Neural cell (in vitro differentiated cells): ENCODE measurements at regions not wholly inside any gene's neighbourhood (a gene's known extent, or its start where the extent isn't known, plus 50 kb on each side); places are given as distances from the start of the nearest gene placed in this dataset.

ENCODE experiments used
- H2AFZ ChIP-seq: fragments of 200-600, 300-800 bp; sonication (generic), shearing (Covaris generic); 2 replicates; pipeline ENCODE4 v1.6.0; 2014; ENCODE audit warnings: low read depth, mild to moderate bottlenecking, antibody characterized with exemption, low read length, moderate library complexity
- H3F3A ChIP-seq: fragments of 200-600 bp; shearing (Covaris generic); 2 replicates; pipeline ENCODE4 v1.6.1; 2016; ENCODE audit warnings: mild to moderate bottlenecking, moderate library complexity, mixed read lengths, antibody characterized with exemption, low read length; ENCODE audit not compliant: insufficient read depth, poor library complexity, severe bottlenecking
- H3K27ac ChIP-seq: fragments of 200-600, 300-800 bp; sonication (generic), shearing (Covaris generic); 2 replicates; pipeline ENCODE4 v1.5.1; 2014; ENCODE audit warnings: mild to moderate bottlenecking, low read length, moderate library complexity
- H3K27me3 ChIP-seq: fragments of 300-800, 200-600 bp; sonication (generic), shearing (Covaris generic); 2 replicates; pipeline ENCODE4 v1.6.0; 2014; ENCODE audit warnings: mild to moderate bottlenecking, low read depth, low read length, moderate library complexity; ENCODE audit not compliant: insufficient read depth
- H3K36me3 ChIP-seq: fragments of 300-800, 200-600 bp; sonication (generic), shearing (Covaris generic); 2 replicates; pipeline ENCODE4 v1.5.1; 2014; ENCODE audit warnings: mild to moderate bottlenecking, antibody characterized with exemption, low read length, moderate library complexity; ENCODE audit not compliant: insufficient read depth
- H3K4me2 ChIP-seq: fragments of 300-800, 200-600 bp; sonication (generic), shearing (Covaris generic); 2 replicates; pipeline ENCODE4 v1.6.0; 2014; ENCODE audit warnings: mild to moderate bottlenecking, low read length
- H3K4me3 ChIP-seq: fragments of 300-800, 200-600 bp; sonication (generic), shearing (Covaris generic); 2 replicates; pipeline ENCODE4 v1.5.1; 2014; ENCODE audit warnings: mild to moderate bottlenecking, low read length, moderate library complexity
- H3K79me2 ChIP-seq: fragments of 200-600 bp; shearing (Covaris generic); replicated peaks from 2 replicates; pipeline ENCODE4 v1.6.0; 2014; ENCODE audit warnings: mild to moderate bottlenecking, low read length, moderate library complexity; ENCODE audit not compliant: insufficient read depth
- H3K9ac ChIP-seq: fragments of 300-800, 200-600 bp; sonication (generic), shearing (Covaris generic); 2 replicates; pipeline ENCODE4 v1.6.1; 2016; ENCODE audit warnings: mild to moderate bottlenecking, low read length, mixed read lengths
- H3K9me2 ChIP-seq: fragments of 200-600 bp; shearing (Covaris generic); 2 replicates; pipeline ENCODE4 v1.6.1; 2016; ENCODE audit warnings: mild to moderate bottlenecking, low read length, mixed read lengths; ENCODE audit not compliant: insufficient read depth
- H3K9me3 ChIP-seq: fragments of 200-600, 300-800 bp; sonication (generic), shearing (Covaris generic); 2 replicates; pipeline ENCODE4 v1.6.1; 2016; ENCODE audit warnings: mild to moderate bottlenecking, mixed run types, low read length, moderate library complexity, mixed read lengths
- H4K20me1 ChIP-seq: fragments of 200-600 bp; shearing (Covaris generic); 2 replicates; pipeline ENCODE4 v1.6.1; 2016; ENCODE audit warnings: mild to moderate bottlenecking, mixed run types; ENCODE audit not compliant: insufficient read depth
- CTCF ChIP-seq: fragments of 450-650 bp; IDR thresholded peaks from 2 replicates; pipeline ENCODE4 v1.5.1; 2014; ENCODE audit warnings: antibody characterized with exemption, mild to moderate bottlenecking, moderate library complexity; ENCODE audit not compliant: poor library complexity, severe bottlenecking
- EP300 ChIP-seq: fragments of 450-650 bp; conservative IDR thresholded peaks from 2 replicates; pipeline ENCODE4 v1.6.1; 2014; ENCODE audit warnings: antibody characterized with exemption, mild to moderate bottlenecking, moderate library complexity; ENCODE audit not compliant: poor library complexity, severe bottlenecking
- EZH2 ChIP-seq: fragments of 200-600, 300-800 bp; shearing (Covaris generic), sonication (generic); IDR thresholded peaks from 2 replicates; pipeline ENCODE4 v1.6.1; 2014; ENCODE audit warnings: antibody characterized with exemption, low read length, borderline replicate concordance, mild to moderate bottlenecking; ENCODE audit not compliant: insufficient read depth, poor library complexity, severe bottlenecking
- MXI1 ChIP-seq: fragments of 450-650 bp; conservative IDR thresholded peaks from 2 replicates; pipeline ENCODE4 v1.6.1; 2014; ENCODE audit warnings: antibody characterized with exemption, mild to moderate bottlenecking; ENCODE audit not compliant: poor library complexity, severe bottlenecking
- POLR2AphosphoS5 ChIP-seq: IDR thresholded peaks from 2 replicates; pipeline ENCODE4 v1.6.1; 2012
- RAD21 ChIP-seq: fragments of 450-650 bp; conservative IDR thresholded peaks from 2 replicates; pipeline ENCODE4 v1.6.1; 2014; ENCODE audit warnings: antibody characterized with exemption, mild to moderate bottlenecking, moderate library complexity
- REST ChIP-seq: IDR thresholded peaks from 2 replicates; pipeline ENCODE4 v1.6.1; 2012; ENCODE audit warnings: borderline replicate concordance
- SMC3 ChIP-seq: fragments of 450-650 bp; conservative IDR thresholded peaks from 2 replicates; pipeline ENCODE4 v1.6.1; 2014; ENCODE audit warnings: antibody characterized with exemption, mild to moderate bottlenecking, moderate library complexity; ENCODE audit not compliant: poor library complexity
- TAF1 ChIP-seq: IDR thresholded peaks from 2 replicates; pipeline ENCODE4 v1.6.1; 2012; ENCODE audit warnings: low read depth

- Histone ChIP-seq H3K9me3 (no peaks in the 10 kb centered on the region), H3K27ac (peak overlapping the region; percentile 10), H3K9ac (no peak overlapping the region), H3K36me3 (no peaks in the 10 kb centered on the region), H3K27me3 (no peaks in the 10 kb centered on the region), H2AFZ (no peak overlapping the region), H3F3A (no peaks in the 10 kb centered on the region), H3K4me2 (no peak overlapping the region), H3K4me3 (no peak overlapping the region), H3K79me2 (no peaks in the 10 kb centered on the region), H4K20me1 (no peaks in the 10 kb centered on the region), H3K9me2 (no peaks in the 10 kb centered on the region)
- TF ChIP-seq TAF1: no peak
- no peak for TF ChIP-seq MXI1
- TF ChIP-seq RAD21: peak; percentile 14
- no peak for TF ChIP-seq SMC3
- TF ChIP-seq POLR2AphosphoS5: peak; percentile 93
- peak; percentile 82 for TF ChIP-seq REST
- TF ChIP-seq EP300: peak; percentile 95
- no peak for TF ChIP-seq CTCF
- TF ChIP-seq EZH2: no peak
Measured at GRCh38 chr10:85445702-85446101, 920.9 kb downstream of the GRID1 start.

GRCh38 chr10:85446827-85447226 lies 919.8 kb downstream of the GRID1 start:
- H3K79me2 ChIP-seq: no peaks in the 10 kb centered on the region
- no peak overlapping the region for H3K27ac ChIP-seq
- H3K4me3 ChIP-seq: no peak overlapping the region
- TF ChIP-seq EZH2 (no peak), POLR2AphosphoS5 (no peak), REST (no peak), CTCF (no peak), EP300 (no peak), TAF1 (no peak)
- no peaks in the 10 kb centered on the region for H4K20me1 ChIP-seq
- H3K9ac ChIP-seq: no peak overlapping the region
- no peaks in the 10 kb centered on the region for H3K27me3 ChIP-seq
- H3K9me2 ChIP-seq: no peaks in the 10 kb centered on the region
- no peak overlapping the region for H3K4me2 ChIP-seq
- H2AFZ ChIP-seq: no peak overlapping the region
- no peaks in the 10 kb centered on the region for H3F3A ChIP-seq
- no peaks in the 10 kb centered on the region for H3K9me3 ChIP-seq
- H3K36me3 ChIP-seq: no peaks in the 10 kb centered on the region
